Lung (tissue), 11 donors: ENCODE measurements at regions not wholly inside any gene's neighbourhood (a gene's known extent, or its start where the extent isn't known, plus 50 kb on each side); places are given as distances from the start of the nearest gene placed in this dataset.
A peak's percentile ranks its signal among the peaks of the same experiment; 100 is the strongest.

Experiments
- ATAC-seq: fragments of 200-7000 bp; cut with Tn5 transposase; one replicate; pipeline ENCODE4 v1.9.1; 2020; ENCODE audit warnings: moderate number of reproducible peaks; ENCODE audit not compliant: insufficient read depth, low FRiP score
- DNase-seq, 3 donors: peaks; one replicate each; pipeline ENCODE4 v3.0.0-alpha.2; 2013 to 2017
- H3K27ac ChIP-seq, 2 donors: one replicate each; pipeline ENCODE4 v1.5.1; 2013; ENCODE audit warnings: mild to moderate bottlenecking in 2 of 2, moderate library complexity in 2 of 2, control low read depth in 1 of 2, inconsistent platforms in 1 of 2, low read depth in 1 of 2, low read length in 1 of 2
- H3K27me3 ChIP-seq, 3 donors: one replicate each; pipeline ENCODE4 v1.5.1; 2013; ENCODE audit warnings: low read length in 2 of 3; ENCODE audit not compliant: control insufficient read depth in 3 of 3, insufficient read depth in 3 of 3
- H3K36me3 ChIP-seq, 4 donors: one replicate each; pipeline ENCODE4 v1.5.1; 2013; ENCODE audit warnings: low read length in 4 of 4, mild to moderate bottlenecking in 1 of 4, moderate library complexity in 1 of 4; ENCODE audit not compliant: control insufficient read depth in 4 of 4, insufficient read depth in 4 of 4
- H3K4me1 ChIP-seq, 5 donors: one replicate each; pipeline ENCODE4 v1.5.1; 2013; ENCODE audit warnings: low read length in 5 of 5, mild to moderate bottlenecking in 2 of 5, moderate library complexity in 1 of 5; ENCODE audit not compliant: control insufficient read depth in 5 of 5, insufficient read depth in 5 of 5
- H3K4me3 ChIP-seq: one replicate; pipeline ENCODE4 v1.5.1; 2013; ENCODE audit warnings: mild to moderate bottlenecking, control low read depth, moderate library complexity
- H3K9ac ChIP-seq, 2 donors: one replicate each; pipeline ENCODE4 v1.5.1; 2013; ENCODE audit warnings: low read length in 2 of 2, control low read depth in 1 of 2; ENCODE audit not compliant: insufficient read depth in 1 of 2
- H3K9me3 ChIP-seq, 4 donors: one replicate each; pipeline ENCODE4 v1.5.1; 2013; ENCODE audit warnings: low read length in 3 of 4, mild to moderate bottlenecking in 1 of 4, moderate library complexity in 1 of 4; ENCODE audit not compliant: control insufficient read depth in 4 of 4, insufficient read depth in 3 of 4
- CTCF ChIP-seq: IDR thresholded peaks from 2 replicates; pipeline ENCODE4 v1.5.1; 2012; ENCODE audit warnings: mild to moderate bottlenecking; ENCODE audit errors: control extremely low read depth, extremely low read depth
- WGBS, 2 donors: extraction: QIAGEN DNeasy Blood & Tissue Kit; methylation state at CpG; one replicate each; pipeline ENCODE4 v1.1.7; 2013; 5-methylcytosine and 5-hydroxymethylcytosine counted together
- donor health status: control.
- donor health status: control.
- donor health status: Bipolar disorder and iron deficiency.
- donor health status: healthy.
- donor health status: DM: yes; HTN: yes; CAD: no.

GRCh38 chr4:23219779-23220408, 527.2 kb downstream of the GBA3 start:
- no peak overlapping the region for H3K27ac ChIP-seq
- H3K36me3 ChIP-seq: no peaks in the 10 kb centered on the region
- H3K9me3 ChIP-seq: no peaks in the 10 kb centered on the region
- TF ChIP-seq CTCF: no peak
- H3K9ac ChIP-seq: no peak overlapping the region
- WGBS, 2 donors: 78 to 84% methylated on average over 3 of the region's 3 CpGs
- no peaks in the 10 kb centered on the region for H3K27me3 ChIP-seq
- ATAC-seq: no peak
- no peak for DNase-seq
- H3K4me3 ChIP-seq: no peak overlapping the region
- H3K4me1 ChIP-seq: no peaks in the 10 kb centered on the region

GRCh38 chr4:23213198-23213597, 520.5 kb downstream of the GBA3 start:
- ATAC-seq (no peak), DNase-seq (no peak)
- H3K4me3 ChIP-seq: no peak overlapping the region
- no peak overlapping the region for H3K27ac ChIP-seq
- no peaks in the 10 kb centered on the region for H3K27me3 ChIP-seq
- H3K9me3 ChIP-seq: no peaks in the 10 kb centered on the region
- H3K9ac ChIP-seq: no peak overlapping the region
- TF ChIP-seq CTCF: no peak
- no peaks in the 10 kb centered on the region for H3K36me3 ChIP-seq
- no peaks in the 10 kb centered on the region for H3K4me1 ChIP-seq
- 71 to 82% methylated on average over 2 of the region's 2 CpGs for WGBS, 2 donors

GRCh38 chr4:23212558-23212957, 519.8 kb downstream of the GBA3 start:
- no peak for TF ChIP-seq CTCF
- no peaks in the 10 kb centered on the region for H3K36me3 ChIP-seq
- 77 to 90% methylated on average over 4 of the region's 4 CpGs for WGBS, 2 donors
- no peaks in the 10 kb centered on the region for H3K4me1 ChIP-seq
- H3K27ac ChIP-seq: no peak overlapping the region
- DNase-seq (peak in 1 of 3 donors; percentile 12), ATAC-seq (no peak)
- no peaks in the 10 kb centered on the region for H3K9me3 ChIP-seq
- no peak overlapping the region for H3K4me3 ChIP-seq
- no peaks in the 10 kb centered on the region for H3K27me3 ChIP-seq
- no peak overlapping the region for H3K9ac ChIP-seq

- WGBS, 2 donors: 86 to 88% methylated on average over 1 of the region's 1 CpG
- no peak for ATAC-seq
- DNase-seq: no peak
- TF ChIP-seq CTCF: no peak
- no peaks in the 10 kb centered on the region for H3K36me3 ChIP-seq
- H3K9me3 ChIP-seq: peaks cover 0 to 3% (median 0%) of the 10 kb centered on the region in 4 donors
- no peaks in the 10 kb centered on the region for H3K27me3 ChIP-seq
- no peaks in the 10 kb centered on the region for H3K4me1 ChIP-seq
- no peak overlapping the region for H3K4me3 ChIP-seq
- no peak overlapping the region for H3K27ac ChIP-seq
- H3K9ac ChIP-seq: no peak overlapping the region
These were observed 514.3 kb downstream of the GBA3 start for GRCh38 chr4:23207059-23207458.
